ENCODE measurements at regions not wholly inside any gene's neighbourhood (a gene's known extent, or its start where the extent isn't known, plus 50 kb on each side); places are given as distances from the start of the nearest gene placed in this dataset.

DNA sequence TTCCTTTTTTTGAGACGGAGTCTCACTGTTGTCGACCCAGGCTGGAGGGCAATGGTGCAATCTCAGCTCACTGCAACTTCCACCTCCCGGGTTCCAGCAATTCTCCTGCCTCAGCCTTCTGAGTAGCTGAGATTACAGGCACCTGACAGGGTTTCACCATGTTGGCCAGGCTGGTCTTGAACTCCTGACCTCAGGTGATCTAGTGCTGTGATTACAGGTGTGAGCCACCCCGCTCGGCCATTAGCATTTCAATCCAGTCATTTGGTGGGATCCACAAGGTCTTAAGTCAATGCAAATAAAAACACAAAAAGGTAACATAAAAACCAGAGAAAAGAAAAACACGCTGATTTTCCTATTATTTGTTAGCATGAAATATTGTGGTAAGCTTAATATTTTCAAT, 1227.2 kb upstream of the TENM4 start:
- DNase-seq (ENCODE audit: low read depth in 2 of 3, low spot score in 2 of 3) = no peak

DNA sequence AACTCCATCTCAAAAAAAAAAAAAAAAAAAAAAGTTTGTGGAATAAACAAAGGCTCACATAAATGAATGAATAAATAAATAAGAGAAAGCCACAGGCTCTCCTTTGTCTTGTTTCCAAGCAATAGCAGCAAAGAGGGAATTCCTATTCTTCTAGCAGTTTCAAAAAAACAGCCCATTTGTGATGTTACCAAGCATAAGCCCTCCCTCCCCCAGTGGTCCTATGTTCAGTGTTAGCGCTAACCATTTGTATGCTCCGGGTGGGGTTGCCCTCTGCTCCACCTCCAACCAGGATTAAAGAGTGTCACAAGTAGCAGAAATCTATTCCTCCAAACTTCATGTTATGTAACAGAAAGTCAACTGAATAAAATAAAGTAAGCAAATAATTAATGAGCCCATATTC, 1215.0 kb upstream of the TENM4 start:
- DNase-seq (ENCODE audit: low read depth in 2 of 3, low spot score in 2 of 3) = no peak

GRCh38 chr11:80650966-80651365, 1210.1 kb upstream of the TENM4 start:
- no peak for DNase-seq (ENCODE audit: low read depth in 2 of 3, low spot score in 2 of 3)

GRCh38 chr11:80649186-80649585, 1208.4 kb upstream of the TENM4 start:
- DNase-seq (ENCODE audit: low read depth in 2 of 3, low spot score in 2 of 3) = no peak

DNA sequence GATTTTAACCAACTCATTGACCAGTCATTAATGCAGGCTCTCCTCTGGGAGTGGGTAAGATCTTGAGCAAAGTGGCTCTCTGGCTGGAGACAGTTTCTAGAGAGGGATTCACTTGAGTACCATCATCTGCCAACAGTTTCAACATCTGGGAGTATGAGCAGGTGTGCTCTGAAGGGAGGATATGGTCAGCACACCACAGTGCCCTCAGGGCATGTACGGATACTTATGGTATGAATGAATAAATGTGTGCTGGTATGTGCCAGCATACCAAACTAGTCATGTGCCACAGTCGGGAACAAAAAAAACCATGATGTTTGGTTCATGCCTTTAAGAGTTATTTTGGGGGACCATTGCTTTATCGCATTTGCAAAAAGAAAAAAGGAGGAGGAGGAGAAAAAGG, 1197.5 kb upstream of the TENM4 start:
- no peak for DNase-seq (ENCODE audit: low read depth in 2 of 3, low spot score in 2 of 3)

- no peak for DNase-seq (ENCODE audit: low read depth in 2 of 3, low spot score in 2 of 3)
Measured at GRCh38 chr11:80637571-80637970, 1196.7 kb upstream of the TENM4 start.

- DNase-seq (ENCODE audit: low read depth in 2 of 3, low spot score in 2 of 3) = no peak
Measured at GRCh38 chr11:80636999-80637398, 1196.2 kb upstream of the TENM4 start.

- DNase-seq (ENCODE audit: low read depth in 2 of 3, low spot score in 2 of 3) = no peak
Measured at GRCh38 chr11:80635178-80635577, 1194.3 kb upstream of the TENM4 start.

- DNase-seq (ENCODE audit: low read depth in 2 of 3, low spot score in 2 of 3) = no peak
Measured at GRCh38 chr11:80632691-80633090, 1191.9 kb upstream of the TENM4 start.

- DNase-seq (ENCODE audit: low read depth in 2 of 3, low spot score in 2 of 3) = no peak
Measured at GRCh38 chr11:80632156-80632555, 1191.3 kb upstream of the TENM4 start.

- no peak for DNase-seq (ENCODE audit: low read depth in 2 of 3, low spot score in 2 of 3)
Measured at GRCh38 chr11:80629466-80629865, 1188.6 kb upstream of the TENM4 start.

DNA sequence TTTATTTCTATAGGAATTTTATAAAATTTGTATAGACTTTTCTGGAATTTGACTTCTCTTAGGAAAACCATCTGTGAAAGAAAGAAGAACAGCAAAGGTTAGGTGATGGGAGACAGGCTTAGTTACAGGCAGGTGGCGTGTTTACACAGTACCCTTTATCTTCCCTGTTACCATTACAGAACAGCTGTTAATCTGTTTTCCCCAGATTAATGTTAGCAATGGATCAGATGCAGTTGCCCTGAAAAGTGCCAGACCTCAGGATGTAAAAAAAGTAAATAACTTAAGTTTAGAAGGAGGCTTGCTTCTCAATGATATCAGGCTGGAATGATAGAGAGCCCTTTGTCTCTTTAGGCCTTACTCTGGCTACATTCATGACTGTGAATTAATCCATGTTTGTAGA, 1186.5 kb upstream of the TENM4 start:
- no peak for DNase-seq (ENCODE audit: low read depth in 2 of 3, low spot score in 2 of 3)

- DNase-seq (ENCODE audit: low read depth in 2 of 3, low spot score in 2 of 3) = no peak
Measured at GRCh38 chr11:80626721-80627120, 1185.9 kb upstream of the TENM4 start.

DNA sequence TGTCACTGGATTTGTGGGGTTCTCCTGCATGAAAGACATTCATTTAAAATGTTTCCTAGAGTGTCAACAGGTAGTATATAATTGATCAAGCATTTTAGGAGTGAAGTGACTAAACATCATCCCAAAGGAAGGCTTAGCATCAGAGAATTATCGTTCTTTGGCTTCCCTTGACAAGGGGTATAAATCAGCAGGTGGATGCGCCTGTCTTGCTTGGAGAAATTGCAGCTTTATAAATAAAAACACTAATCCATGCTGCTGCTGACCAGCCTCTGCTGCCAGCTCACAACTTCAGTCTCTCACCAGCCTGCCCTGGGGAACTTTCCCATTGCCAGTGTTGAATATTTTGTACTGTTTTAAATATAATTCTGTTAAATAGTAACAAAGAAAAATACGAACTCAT, 1184.7 kb upstream of the TENM4 start:
- no peak for DNase-seq (ENCODE audit: low read depth in 2 of 3, low spot score in 2 of 3)

DNA sequence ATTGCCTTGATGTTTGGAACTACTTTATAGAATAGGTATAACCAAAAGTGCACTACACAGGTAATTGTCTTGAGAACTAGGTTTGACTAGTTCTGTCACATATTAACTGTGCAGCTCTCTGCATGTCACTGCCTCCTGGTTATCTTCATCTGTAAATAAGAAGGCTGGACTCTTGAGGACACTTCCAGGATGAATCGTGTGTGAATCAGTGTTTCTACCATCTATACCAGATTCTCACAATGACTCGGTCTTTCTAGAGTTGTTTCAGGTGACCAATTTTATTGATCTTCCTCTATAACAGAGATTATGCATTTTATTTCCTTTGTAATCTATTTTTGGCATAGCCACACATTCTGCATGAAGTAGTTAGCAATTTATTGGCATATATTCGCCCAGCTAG, 1181.0 kb upstream of the TENM4 start:
- DNase-seq (ENCODE audit: low read depth in 2 of 3, low spot score in 2 of 3) = no peak

DNA sequence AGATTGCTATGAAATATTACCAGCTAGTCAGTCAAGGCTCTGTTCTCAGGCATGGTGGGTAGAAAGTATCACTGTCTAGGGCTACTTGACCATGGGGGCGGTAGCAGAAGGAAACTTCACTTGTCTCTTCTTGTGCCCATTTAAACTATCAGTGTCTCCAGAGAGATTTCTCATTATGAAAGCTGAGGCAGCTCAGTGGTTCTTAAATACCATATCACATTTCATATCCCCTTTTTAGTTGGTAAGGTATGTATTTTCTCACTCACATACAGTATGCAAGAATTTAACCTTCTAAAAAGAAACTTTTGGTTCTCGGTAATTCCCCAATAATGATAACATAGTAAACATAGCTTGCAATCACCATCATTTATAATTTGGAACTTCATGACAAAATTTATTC, 1180.0 kb upstream of the TENM4 start:
- DNase-seq (ENCODE audit: low read depth in 2 of 3, low spot score in 2 of 3) = no peak

DNA sequence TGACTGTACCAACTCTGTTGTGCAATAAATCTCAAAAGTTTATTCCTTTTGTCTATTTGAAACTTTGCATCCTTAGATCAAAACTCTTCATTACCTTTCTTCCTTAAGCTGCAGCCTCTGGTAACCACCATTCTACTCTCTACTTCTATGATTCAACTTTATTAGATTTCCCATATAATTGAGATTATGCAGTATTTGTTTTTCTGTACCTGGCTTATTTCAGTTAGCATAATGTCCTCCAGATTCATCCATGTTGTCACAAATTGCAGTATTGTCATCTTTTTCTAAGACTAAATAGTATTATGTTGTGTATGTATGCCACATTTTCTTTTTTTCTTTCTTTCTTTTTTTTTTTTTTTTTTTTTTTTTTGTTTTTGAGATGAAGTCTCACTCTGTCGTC, 1176.3 kb upstream of the TENM4 start:
- no peak for DNase-seq (ENCODE audit: low read depth in 2 of 3, low spot score in 2 of 3)

DNA sequence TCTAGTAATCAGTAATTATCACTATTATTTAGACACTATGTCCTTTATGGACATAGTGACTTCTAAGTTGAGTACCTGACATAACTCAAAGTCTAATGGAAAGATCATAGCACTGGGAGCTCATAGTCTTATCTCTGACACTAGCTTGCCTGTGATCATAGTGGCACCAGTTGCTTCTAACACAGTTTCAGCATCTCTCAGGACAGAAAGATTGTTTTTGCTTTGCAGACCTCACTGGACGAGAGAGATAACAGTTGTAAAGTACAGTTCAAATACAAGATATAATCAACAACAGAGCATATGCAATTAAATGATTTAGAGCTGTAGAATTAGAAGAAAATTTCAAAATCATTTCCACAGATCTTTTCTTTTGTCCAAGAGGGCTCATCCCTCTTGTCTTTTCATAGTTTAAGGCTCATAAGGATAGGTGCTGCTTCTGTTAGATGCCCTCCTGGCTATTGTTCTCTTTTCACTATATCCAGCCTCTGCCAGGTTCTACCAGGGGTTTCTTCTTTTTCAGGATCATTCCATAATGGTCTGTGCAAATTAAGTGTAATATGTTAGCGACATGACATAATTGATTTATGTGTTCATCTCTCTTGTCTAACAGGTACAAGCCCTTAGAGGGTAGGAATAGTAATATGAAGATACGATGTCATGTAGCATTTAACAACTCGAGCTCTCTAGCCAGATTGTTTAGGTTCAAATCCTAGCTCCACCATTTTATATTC, 1175.4 kb upstream of the TENM4 start:
- DNase-seq (ENCODE audit: low read depth in 2 of 3, low spot score in 2 of 3) = no peak

DNA sequence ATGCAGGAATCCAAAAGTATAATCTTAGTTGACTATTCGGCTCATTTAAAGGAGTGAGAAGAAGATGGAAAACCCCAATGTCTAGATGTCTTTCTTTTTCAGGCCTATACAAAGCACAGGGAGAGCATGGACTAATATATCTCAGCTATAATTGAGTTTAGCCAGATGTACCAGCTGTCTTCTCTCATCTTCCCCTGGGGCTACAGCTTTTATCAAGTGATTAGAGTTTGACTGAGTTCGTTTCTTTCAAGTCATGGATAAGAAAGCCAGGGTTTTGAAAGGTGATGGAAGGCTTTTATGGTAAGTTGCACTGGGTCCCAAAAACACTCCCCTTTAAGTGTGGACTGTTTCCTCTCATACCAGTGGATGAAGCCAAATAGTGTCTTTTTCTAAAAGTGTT, 1172.8 kb upstream of the TENM4 start:
- DNase-seq (ENCODE audit: low read depth in 2 of 3, low spot score in 2 of 3) = no peak

DNA sequence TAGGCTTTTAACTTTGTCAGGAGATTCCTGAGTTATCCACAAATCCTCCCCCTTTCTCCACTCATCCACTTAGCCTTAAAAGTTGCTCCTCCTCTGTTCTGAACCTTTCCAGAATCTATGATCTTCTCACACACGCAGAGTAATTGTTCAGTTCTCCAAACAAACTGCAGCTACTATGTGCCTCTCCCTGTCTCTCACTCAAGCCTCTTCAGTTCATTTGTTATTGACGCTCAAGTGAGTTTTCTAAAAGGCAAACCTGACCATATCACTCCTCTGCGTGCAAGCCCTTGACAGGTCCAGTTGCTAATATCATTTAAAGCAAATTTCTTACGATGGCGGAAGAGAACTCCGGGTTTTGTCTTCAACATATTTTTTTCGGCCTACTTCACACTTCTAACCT, 1169.7 kb upstream of the TENM4 start:
- no peak for DNase-seq (ENCODE audit: low read depth in 2 of 3, low spot score in 2 of 3)

- DNase-seq (ENCODE audit: low read depth in 2 of 3, low spot score in 2 of 3) = no peak
Measured at GRCh38 chr11:80603472-80603871, 1162.6 kb upstream of the TENM4 start.

GRCh38 chr11:80598905-80599304, 1158.1 kb upstream of the TENM4 start:
- no peak for DNase-seq (ENCODE audit: low read depth in 2 of 3, low spot score in 2 of 3)

DNA sequence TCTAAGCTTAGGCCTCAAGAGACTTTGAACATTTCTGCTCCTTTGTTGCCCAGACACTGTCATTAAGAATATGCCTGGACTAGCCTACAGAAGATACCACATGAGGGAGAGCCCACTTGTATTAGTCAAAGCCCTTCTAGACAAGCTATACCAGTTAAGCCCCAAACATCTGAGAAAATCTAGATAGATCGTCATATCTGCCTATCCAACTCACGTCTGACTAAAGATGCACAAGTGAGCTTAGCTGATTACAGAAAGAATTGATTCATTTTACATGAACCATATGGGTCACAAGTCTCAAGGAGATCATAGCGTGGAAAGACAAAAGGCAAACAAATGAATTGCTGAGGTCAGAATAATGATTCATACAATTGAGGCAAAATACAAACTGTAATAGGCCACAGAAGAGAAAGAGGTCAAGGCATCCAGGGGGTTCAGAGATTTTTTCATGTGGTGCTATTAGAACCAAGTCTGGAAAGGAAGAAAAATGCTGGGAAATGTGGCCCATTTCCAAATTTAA, 1155.5 kb upstream of the TENM4 start:
- no peak for DNase-seq (ENCODE audit: low read depth in 2 of 3, low spot score in 2 of 3)

All from hematopoietic multipotent progenitor cell (in vitro differentiated cells).